ENCODE measurements at regions not wholly inside any gene's neighbourhood (a gene's known extent, or its start where the extent isn't known, plus 50 kb on each side); places are given as distances from the start of the nearest gene placed in this dataset.
"Not testable (repeated sequence)": the region's sequence is repeated elsewhere in the genome, so short reads cannot be mapped to it uniquely, and the experiment has no call there.

- DNase-seq: not testable (repeated sequence)
These were observed 56.4 kb upstream of the EEF2KMT start for GRCh38 chr16:5154006-5154405.

GRCh38 chr16:5151409-5151808, 53.8 kb upstream of the EEF2KMT start:
- DNase-seq: not testable (repeated sequence)

Data from COR-L47 (cell line).